Neural progenitor cell (in vitro differentiated cells): ENCODE measurements at regions not wholly inside any gene's neighbourhood (a gene's known extent, or its start where the extent isn't known, plus 50 kb on each side); places are given as distances from the start of the nearest gene placed in this dataset.

Source experiments
- DNase-seq: peaks from one replicate; pipeline ENCODE4 v3.0.0-alpha.2; 2016; ENCODE audit warnings: low spot score
- H2AFZ ChIP-seq: fragments of 200-600 bp; sonication (generic); replicated peaks from 2 replicates; pipeline ENCODE4 v1.6.1; 2016; ENCODE audit warnings: antibody characterized with exemption
- H3F3A ChIP-seq: fragments of 200-600 bp; sonication (generic); 2 replicates; pipeline ENCODE4 v1.6.1; 2016; ENCODE audit warnings: antibody characterized with exemption, low read depth
- H3K27ac ChIP-seq: fragments of 200-600 bp; sonication (generic); 2 replicates; pipeline ENCODE4 v1.5.1; 2016; ENCODE audit warnings: mild to moderate bottlenecking
- H3K27me3 ChIP-seq: fragments of 200-600 bp; sonication (generic); 2 replicates; pipeline ENCODE4 v1.6.1; 2016; ENCODE audit warnings: mild to moderate bottlenecking, moderate library complexity
- H3K36me3 ChIP-seq: fragments of 200-600 bp; sonication (generic); 2 replicates; pipeline ENCODE4 v1.5.1; 2016
- H3K4me1 ChIP-seq: fragments of 200-600 bp; sonication (generic); 2 replicates; pipeline ENCODE4 v1.6.1; 2016; ENCODE audit warnings: mixed run types
- H3K4me2 ChIP-seq: fragments of 200-600 bp; sonication (generic); 2 replicates; pipeline ENCODE4 v1.6.1; 2016
- H3K4me3 ChIP-seq: fragments of 200-600 bp; sonication (generic); 2 replicates; pipeline ENCODE4 v1.5.1; 2016
- H3K79me2 ChIP-seq: fragments of 200-600 bp; sonication (generic); 2 replicates; pipeline ENCODE4 v1.6.1; 2016; ENCODE audit warnings: low read depth
- H3K9ac ChIP-seq: fragments of 200-600 bp; sonication (generic); 2 replicates; pipeline ENCODE4 v1.6.1; 2016
- H3K9me3 ChIP-seq: fragments of 200-600 bp; sonication (generic); 2 replicates; pipeline ENCODE4 v1.5.1; 2016; ENCODE audit warnings: low read depth
- H4K20me1 ChIP-seq: fragments of 200-600 bp; sonication (generic); 2 replicates; pipeline ENCODE4 v1.6.1; 2016; ENCODE audit warnings: low read depth
- H3K27ac Mint-ChIP-seq: 3 replicates; pipeline ENCODE4 v1.8.0; 2021; ENCODE audit warnings: mixed read lengths
- H3K27me3 Mint-ChIP-seq: 2 replicates; pipeline ENCODE4 v1.8.0; 2022; ENCODE audit warnings: low read depth, mild to moderate bottlenecking, inconsistent platforms, moderate library complexity, mixed read lengths; ENCODE audit not compliant: insufficient read depth
- H3K36me3 Mint-ChIP-seq: 3 replicates; pipeline ENCODE4 v1.8.0; 2021; ENCODE audit warnings: mixed read lengths
- H3K4me1 Mint-ChIP-seq: 3 replicates; pipeline ENCODE4 v1.8.0; 2021; ENCODE audit warnings: mixed read lengths
- H3K4me3 Mint-ChIP-seq: 3 replicates; pipeline ENCODE4 v1.8.0; 2021; ENCODE audit warnings: mild to moderate bottlenecking, moderate library complexity, mixed read lengths
- H3K9me3 Mint-ChIP-seq: 3 replicates; pipeline ENCODE4 v1.8.0; 2020; ENCODE audit warnings: mixed read lengths
- EZH2 ChIP-seq: fragments of 200-600 bp; sonication (generic); IDR thresholded peaks from 2 replicates; pipeline ENCODE4 v1.6.1; 2017; ENCODE audit warnings: antibody characterized with exemption, mild to moderate bottlenecking, moderate library complexity
- EZH2phosphoT487 ChIP-seq: fragments of 200-600 bp; sonication (generic); IDR thresholded peaks from 2 replicates; pipeline ENCODE4 v1.6.1; 2017; ENCODE audit warnings: antibody characterized with exemption
- TF ChIP-seq, protein P1 (sequence below): fragments of 200-600 bp; sonication (generic); IDR thresholded peaks from 2 replicates; pipeline ENCODE4 v1.5.1; 2017; ENCODE audit warnings: antibody characterized with exemption, mild to moderate bottlenecking

DNA sequence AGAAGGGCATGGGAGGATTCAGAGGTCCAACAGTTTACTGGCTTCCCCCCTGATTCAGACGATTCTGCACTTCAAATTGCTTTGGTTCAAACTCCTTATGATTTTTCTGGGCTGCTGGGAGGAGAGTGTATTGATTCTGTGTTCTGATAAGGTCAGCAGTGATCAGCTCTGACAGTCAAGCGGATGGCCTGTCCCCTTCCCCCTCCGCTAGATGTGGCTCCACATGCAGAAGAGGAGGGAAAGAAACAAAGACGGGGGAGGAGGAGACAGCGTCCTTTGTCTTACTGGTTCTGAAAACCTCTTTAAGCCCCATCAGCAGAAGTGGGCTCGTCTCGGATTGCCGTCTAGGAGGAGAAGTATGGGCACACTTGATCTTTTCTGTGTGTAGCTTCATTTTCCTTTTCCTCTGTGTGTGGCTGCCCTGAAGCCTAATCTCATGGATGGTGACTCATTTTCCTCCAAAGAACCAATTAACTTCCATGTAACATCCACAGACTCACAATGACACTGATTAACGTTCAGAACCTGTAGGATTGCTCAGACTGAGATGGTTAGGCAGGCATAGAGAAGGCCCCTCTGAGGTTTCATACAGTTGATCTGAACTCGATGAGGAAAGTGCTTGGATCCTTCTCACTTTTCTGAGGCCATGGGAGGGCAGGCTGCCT, 162.4 kb upstream of the PPP2R3A start:
- H3K27me3 ChIP-seq: no peaks in the 10 kb centered on the region
- H3K9me3 Mint-ChIP-seq: no peaks in the 10 kb centered on the region
- no peaks in the 10 kb centered on the region for H3K79me2 ChIP-seq
- no peak overlapping the region for H3K27ac ChIP-seq
- no peak overlapping the region for H3K4me3 Mint-ChIP-seq
- no peaks in the 10 kb centered on the region for H3K36me3 Mint-ChIP-seq
- H3K9ac ChIP-seq: no peak overlapping the region
- H3F3A ChIP-seq: peaks cover 12% of the 10 kb centered on the region
- no peak for TF ChIP-seq EZH2
- TF ChIP-seq, protein P1, sequence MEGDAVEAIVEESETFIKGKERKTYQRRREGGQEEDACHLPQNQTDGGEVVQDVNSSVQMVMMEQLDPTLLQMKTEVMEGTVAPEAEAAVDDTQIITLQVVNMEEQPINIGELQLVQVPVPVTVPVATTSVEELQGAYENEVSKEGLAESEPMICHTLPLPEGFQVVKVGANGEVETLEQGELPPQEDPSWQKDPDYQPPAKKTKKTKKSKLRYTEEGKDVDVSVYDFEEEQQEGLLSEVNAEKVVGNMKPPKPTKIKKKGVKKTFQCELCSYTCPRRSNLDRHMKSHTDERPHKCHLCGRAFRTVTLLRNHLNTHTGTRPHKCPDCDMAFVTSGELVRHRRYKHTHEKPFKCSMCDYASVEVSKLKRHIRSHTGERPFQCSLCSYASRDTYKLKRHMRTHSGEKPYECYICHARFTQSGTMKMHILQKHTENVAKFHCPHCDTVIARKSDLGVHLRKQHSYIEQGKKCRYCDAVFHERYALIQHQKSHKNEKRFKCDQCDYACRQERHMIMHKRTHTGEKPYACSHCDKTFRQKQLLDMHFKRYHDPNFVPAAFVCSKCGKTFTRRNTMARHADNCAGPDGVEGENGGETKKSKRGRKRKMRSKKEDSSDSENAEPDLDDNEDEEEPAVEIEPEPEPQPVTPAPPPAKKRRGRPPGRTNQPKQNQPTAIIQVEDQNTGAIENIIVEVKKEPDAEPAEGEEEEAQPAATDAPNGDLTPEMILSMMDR: no peak
- TF ChIP-seq EZH2phosphoT487: no peak
- peaks cover 44% of the 10 kb centered on the region for H3K4me1 Mint-ChIP-seq
- peaks cover 6% of the 10 kb centered on the region for H3K27me3 Mint-ChIP-seq
- H3K4me1 ChIP-seq: peaks cover 35% of the 10 kb centered on the region
- H3K36me3 ChIP-seq: no peaks in the 10 kb centered on the region
- DNase-seq: no peak
- no peak overlapping the region for H3K4me2 ChIP-seq
- H2AFZ ChIP-seq: peak overlapping the region; percentile 48
- H3K9me3 ChIP-seq: no peaks in the 10 kb centered on the region
- H3K27ac Mint-ChIP-seq: peak overlapping the region; percentile 72
- H3K4me3 ChIP-seq: no peak overlapping the region
- H4K20me1 ChIP-seq: no peaks in the 10 kb centered on the region

DNA sequence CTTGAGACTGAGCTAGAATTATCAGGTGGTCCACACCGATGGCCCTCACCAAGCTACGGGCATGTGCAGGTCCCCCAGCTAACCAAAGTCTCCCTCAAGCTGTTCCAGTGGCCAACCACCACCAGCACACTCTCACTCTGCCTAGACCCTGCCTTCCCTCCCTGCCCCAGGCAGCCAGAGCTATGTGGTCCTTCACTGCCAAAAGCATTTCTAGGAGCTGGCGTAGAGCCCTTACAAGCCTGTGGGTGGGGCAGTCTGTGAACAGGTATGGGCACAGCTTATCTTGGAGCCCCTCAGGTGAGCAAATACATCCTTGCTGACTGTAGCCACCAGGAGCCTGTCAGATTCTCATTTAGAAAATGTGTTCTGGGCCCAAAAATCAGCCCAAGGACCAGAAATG, 159.8 kb upstream of the PPP2R3A start:
- H3K4me1 ChIP-seq: peaks cover 44% of the 10 kb centered on the region
- no peaks in the 10 kb centered on the region for H4K20me1 ChIP-seq
- H3K4me2 ChIP-seq: no peak overlapping the region
- Mint-ChIP-seq H3K27ac (peak overlapping the region; percentile 6), H3K4me3 (no peak overlapping the region), H3K9me3 (no peaks in the 10 kb centered on the region), H3K4me1 (peaks cover 59% of the 10 kb centered on the region), H3K27me3 (peaks cover 8% of the 10 kb centered on the region), H3K36me3 (no peaks in the 10 kb centered on the region)
- H3K4me3 ChIP-seq: no peak overlapping the region
- H3K27me3 ChIP-seq: no peaks in the 10 kb centered on the region
- H3K36me3 ChIP-seq: no peaks in the 10 kb centered on the region
- TF ChIP-seq EZH2 (no peak), EZH2phosphoT487 (no peak)
- TF ChIP-seq, protein P1: no peak
- no peak for DNase-seq
- H3F3A ChIP-seq: peaks cover 14% of the 10 kb centered on the region
- no peak overlapping the region for H3K9ac ChIP-seq
- H3K79me2 ChIP-seq: no peaks in the 10 kb centered on the region
- H2AFZ ChIP-seq: no peak overlapping the region
- no peak overlapping the region for H3K27ac ChIP-seq
- H3K9me3 ChIP-seq: no peaks in the 10 kb centered on the region

DNA sequence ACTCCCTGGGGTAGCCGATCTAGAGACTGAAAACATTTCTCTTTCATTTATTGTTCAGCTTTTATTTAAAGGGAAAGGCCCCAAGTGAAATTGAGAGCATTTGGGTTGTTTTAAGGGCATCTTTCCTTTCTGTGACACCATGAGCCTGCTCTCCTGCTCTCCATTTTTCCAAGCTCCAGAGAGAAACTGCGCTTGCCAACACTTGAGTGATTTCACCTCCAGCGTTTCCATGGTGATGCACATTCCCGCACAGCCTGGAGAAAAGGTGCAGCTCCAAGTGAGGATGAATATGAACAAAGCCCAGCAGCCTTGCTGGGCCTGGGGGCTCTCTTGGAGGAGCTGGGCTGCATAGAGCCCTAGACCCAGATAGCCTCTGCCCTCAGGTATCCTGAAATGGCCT, 159.2 kb upstream of the PPP2R3A start:
- Histone ChIP-seq H3K4me1 (peaks cover 44% of the 10 kb centered on the region), H3K27ac (no peak overlapping the region), H3K79me2 (no peaks in the 10 kb centered on the region), H2AFZ (peak overlapping the region; percentile 4), H3K4me3 (no peak overlapping the region), H3K4me2 (peak overlapping the region; percentile 50), H3K9ac (no peak overlapping the region), H3K9me3 (no peaks in the 10 kb centered on the region), H3K36me3 (no peaks in the 10 kb centered on the region), H3K27me3 (no peaks in the 10 kb centered on the region), H4K20me1 (no peaks in the 10 kb centered on the region), H3F3A (peaks cover 14% of the 10 kb centered on the region)
- peak; percentile 67 for DNase-seq
- TF ChIP-seq, protein P1: no peak
- TF ChIP-seq EZH2 (no peak), EZH2phosphoT487 (no peak)
- H3K27ac Mint-ChIP-seq: no peak overlapping the region
- no peak overlapping the region for H3K4me3 Mint-ChIP-seq
- no peaks in the 10 kb centered on the region for H3K36me3 Mint-ChIP-seq
- H3K4me1 Mint-ChIP-seq: peaks cover 59% of the 10 kb centered on the region
- H3K9me3 Mint-ChIP-seq: no peaks in the 10 kb centered on the region
- peaks cover 5% of the 10 kb centered on the region for H3K27me3 Mint-ChIP-seq
